ENCODE measurements at regions not wholly inside any gene's neighbourhood (a gene's known extent, or its start where the extent isn't known, plus 50 kb on each side); places are given as distances from the start of the nearest gene placed in this dataset.

DNA sequence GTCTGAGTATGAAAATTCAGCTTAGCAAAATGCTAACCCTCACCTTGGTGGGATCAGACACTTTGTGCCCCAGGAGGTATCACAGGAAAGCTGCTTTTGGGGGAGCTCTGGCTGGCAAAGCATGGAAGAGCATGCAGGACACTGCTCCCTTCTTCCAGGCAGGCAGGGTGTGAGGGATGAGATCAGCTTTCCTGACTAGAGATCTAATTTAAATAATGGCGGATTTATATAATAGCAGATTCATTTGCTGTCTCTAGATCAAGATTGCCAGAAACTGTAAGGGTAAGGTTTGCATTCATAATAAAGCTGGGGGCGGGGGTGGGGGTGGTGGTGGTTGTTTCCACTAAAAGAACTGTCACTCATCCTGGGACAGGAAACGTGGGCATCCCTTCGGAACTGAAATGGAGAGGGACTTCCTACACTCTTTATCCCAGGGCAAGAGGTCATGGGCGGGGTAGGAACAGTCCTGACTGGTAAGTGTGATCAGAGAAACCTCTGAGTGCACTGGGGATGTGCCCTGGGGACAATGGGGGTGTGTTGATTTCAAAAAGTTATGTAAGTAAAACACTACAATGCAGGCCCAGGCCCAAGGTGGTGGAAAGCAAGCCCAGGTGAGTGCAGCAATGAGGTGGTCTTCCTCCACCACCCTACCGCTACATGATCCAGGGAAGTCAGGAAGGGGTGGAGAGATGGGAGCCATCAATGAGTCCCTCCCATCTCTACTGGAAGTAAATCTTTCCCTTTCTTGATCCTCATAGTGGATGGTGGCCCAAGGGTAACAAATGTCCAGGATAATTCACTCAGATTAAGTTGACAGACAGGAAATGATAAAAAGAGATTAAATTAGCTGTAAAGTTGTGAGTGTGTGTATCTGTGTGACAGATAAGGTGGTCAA, 171.4 kb upstream of the SERPINE2 start:
- no peak overlapping the region for H2AFZ ChIP-seq (ENCODE audit: low read depth, low read length)
- no peak overlapping the region for H3K27ac ChIP-seq (ENCODE audit: insufficient read depth, low read depth, low read length)
- ChIA-PET POLR2A (no interaction called here), CTCF (no interaction called here)
- no peak overlapping the region for H3K4me2 ChIP-seq (ENCODE audit: insufficient read depth, low read length)
- FAIRE-seq (no peak), DNase-seq (ENCODE audit: low read depth, low spot score) (no peak)
- dilution Hi-C loops (cut with MboI; ENCODE audit: extremely low pct_ligation_motif_present, low sequenced_read_pairs): no loop called here
- no peaks in the 10 kb centered on the region for H3K9me3 ChIP-seq (replicated peaks; ENCODE audit: control insufficient read depth, insufficient read depth, low read length)
- TF ChIP-seq MAX (IDR thresholded peaks at IDR 0.05; ENCODE audit: insufficient read depth, insufficient read length): no peak
- no peak for TF ChIP-seq POLR2A (IDR thresholded peaks at IDR 0.05; ENCODE audit: low read depth, low read length)
- TF ChIP-seq FOS (IDR thresholded peaks at IDR 0.05; ENCODE audit: borderline replicate concordance, insufficient read depth, low read length): no peak
- TF ChIP-seq GATA2 (IDR thresholded peaks at IDR 0.05; ENCODE audit: insufficient read depth, insufficient read length, low read depth, low read length): no peak
- TF ChIP-seq MYC (IDR thresholded peaks at IDR 0.05; ENCODE audit: low read depth, low read length): no peak
- TF ChIP-seq POLR2AphosphoS5 (IDR thresholded peaks at IDR 0.05; ENCODE audit: insufficient read depth, low read depth, low read length): no peak
- no peak for TF ChIP-seq EZH2 (IDR thresholded peaks at IDR 0.05; ENCODE audit: borderline replicate concordance, low read depth, low read length, severe bottlenecking)
- peaks cover 0 to 2% of the 10 kb centered on the region in 2 experiments for H3K27me3 ChIP-seq (ENCODE audit: control insufficient read depth in 2 of 2, insufficient read depth in 2 of 2, low read length in 2 of 2)
- H3K9ac ChIP-seq (replicated peaks; ENCODE audit: extremely low read depth, insufficient read depth, low read length): no peak overlapping the region
- no peaks in the 10 kb centered on the region for H4K20me1 ChIP-seq (replicated peaks; ENCODE audit: control insufficient read depth, extremely low read depth, insufficient read depth, low read length)
- H3K36me3 ChIP-seq (ENCODE audit: control insufficient read depth in 2 of 2, extremely low read depth in 1 of 2, insufficient read depth in 2 of 2, low read length in 2 of 2): no peaks in the 10 kb centered on the region
- no TSS peak for BruUV-seq (replicated peaks)
- no peaks in the 10 kb centered on the region for H3K9me1 ChIP-seq (replicated peaks; ENCODE audit: control insufficient read depth, extremely low read depth, insufficient read depth, low read length)
- intact Hi-C loops (cut with micrococcal nuclease): no loop called here
- H3K4me1 ChIP-seq (ENCODE audit: control insufficient read depth, extremely low read depth, insufficient read depth, low read length): no peaks in the 10 kb centered on the region
- no peaks in the 10 kb centered on the region for H3K79me2 ChIP-seq (ENCODE audit: control insufficient read depth, insufficient read depth, low read length)
- no peak overlapping the region for H3K4me3 ChIP-seq (replicated peaks in 1 of 3; ENCODE audit: insufficient read depth in 1 of 3, low read depth in 1 of 3, low read length in 3 of 3)

All from endothelial cell of umbilical vein (primary cell).